HG03571 (cell line): ENCODE measurements at regions not wholly inside any gene's neighbourhood (a gene's known extent, or its start where the extent isn't known, plus 50 kb on each side); places are given as distances from the start of the nearest gene placed in this dataset.
"Not testable (repeated sequence)": the region's sequence is repeated elsewhere in the genome, so short reads cannot be mapped to it uniquely, and the experiment has no call there.

Source experiments
- ATAC-seq: cut with Tn5 transposase; IDR thresholded peaks from one replicate; pipeline ENCODE4 v1.9.1; 2021; ENCODE audit not compliant: unreplicated experiment

DNA sequence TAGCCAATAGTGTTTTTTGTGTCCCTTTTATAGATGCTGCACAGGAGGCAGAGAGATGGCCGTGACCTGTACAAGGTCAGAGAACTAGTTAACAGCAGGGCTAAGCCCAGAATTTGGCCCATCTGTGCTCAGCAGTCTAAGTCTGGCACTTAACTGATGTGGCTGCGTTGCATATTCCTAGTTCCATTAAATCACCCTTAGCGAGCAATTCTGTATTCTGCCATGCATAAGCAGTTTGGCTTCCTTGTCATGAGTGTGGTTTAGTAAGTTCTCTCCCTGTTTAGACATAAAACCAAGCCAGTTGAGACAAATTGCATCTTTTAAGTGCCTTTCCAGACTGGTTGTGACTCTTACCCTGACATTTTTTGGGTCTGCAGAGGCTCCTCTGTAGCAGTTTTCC is 230.6 kb upstream of the TENM4 start:
- ATAC-seq = no peak

DNA sequence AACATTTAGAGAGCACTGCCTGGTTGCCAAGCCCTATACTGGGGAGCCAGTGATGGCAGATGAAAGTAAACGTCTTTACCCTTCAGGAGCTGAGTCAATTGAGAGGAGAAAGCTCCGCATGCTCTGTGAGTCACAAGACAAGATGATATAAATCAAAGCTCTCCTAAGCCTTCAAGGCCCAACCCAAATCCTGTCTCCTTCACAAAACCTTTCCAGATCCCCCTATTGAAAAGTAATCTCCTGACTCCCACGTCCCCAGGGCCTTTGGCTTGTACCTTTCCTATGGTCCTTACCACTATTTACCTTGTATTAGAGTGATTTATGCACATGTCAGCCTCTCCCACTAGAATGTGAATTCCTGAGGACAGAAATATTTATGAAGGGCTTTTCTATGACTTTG is 230.1 kb upstream of the TENM4 start:
- ATAC-seq = no peak

DNA sequence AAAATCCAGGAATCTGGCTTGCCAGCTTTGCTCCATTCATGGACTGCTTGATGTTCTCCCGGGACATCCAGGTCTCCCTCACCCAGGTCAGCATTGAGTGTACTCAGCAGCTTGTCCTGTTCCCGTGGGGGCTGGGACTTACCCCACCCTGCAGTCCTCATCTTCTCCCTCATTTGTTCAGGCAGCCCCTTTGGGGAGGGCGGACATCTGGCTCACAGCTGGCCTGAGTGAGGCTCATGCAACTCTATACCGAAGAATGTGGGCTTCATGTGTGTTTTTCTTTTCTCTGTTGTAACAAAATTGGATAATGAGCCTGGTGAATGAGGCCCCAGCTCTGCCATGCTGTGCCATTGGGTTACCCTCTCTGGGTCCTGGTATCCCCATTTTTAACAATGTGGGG is 227.7 kb upstream of the TENM4 start:
- no peak for ATAC-seq

DNA sequence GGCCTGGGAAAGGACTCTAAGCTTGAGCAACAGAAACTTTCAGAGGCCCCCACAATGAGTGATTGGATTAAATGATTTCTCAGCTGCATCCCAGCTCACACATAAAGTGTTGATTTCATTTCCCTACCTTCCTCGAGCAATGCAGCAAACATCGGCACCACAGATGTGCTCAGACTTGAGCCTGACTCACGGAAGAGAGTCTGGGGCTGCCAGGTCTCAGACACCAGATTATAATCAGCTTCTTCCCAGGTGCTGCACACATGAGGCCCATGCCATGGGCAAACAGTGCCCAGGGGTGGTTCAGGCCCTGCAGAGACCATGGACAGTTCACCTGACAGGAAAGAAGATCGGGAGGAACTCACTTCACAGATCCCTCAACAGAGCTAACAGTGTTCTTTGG is 226.6 kb upstream of the TENM4 start:
- no peak for ATAC-seq

DNA sequence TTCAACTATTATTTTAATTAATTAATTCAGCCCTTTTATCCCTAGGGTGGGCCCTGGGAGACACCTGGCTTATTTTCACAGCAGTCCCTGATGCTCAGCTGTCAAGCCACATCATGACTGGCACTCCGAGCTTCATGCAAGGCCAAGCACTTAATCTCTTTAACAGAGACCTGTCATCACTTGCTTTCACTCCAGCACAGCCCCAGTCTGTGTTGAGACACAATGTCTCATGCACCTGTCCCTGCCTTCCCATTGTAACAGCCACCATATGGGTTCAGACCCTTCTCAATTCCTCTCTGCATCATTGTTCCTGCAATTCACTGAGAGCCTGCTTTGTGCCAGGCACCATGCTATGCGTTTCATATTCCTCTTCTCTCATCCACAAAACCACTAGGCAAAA is 222.2 kb upstream of the TENM4 start:
- no peak for ATAC-seq

DNA sequence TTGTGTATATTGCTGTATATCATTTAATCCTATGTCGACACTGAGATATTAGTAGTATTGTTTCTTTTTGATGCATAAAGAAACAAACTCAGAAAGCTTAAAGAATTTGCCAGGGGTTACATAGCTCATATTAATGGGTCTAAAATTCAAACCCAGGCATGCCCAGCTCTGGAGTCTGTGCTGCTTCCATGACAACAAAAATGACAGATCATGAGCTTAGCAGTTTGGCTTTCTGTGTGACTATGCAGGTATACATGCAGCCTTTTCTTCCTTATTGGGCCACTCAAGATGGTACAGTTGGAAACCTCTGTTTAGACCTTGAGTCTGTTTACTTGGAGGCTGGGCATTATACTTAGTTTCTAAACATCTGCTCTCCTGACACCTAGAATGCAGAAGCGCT is 220.5 kb upstream of the TENM4 start:
- ATAC-seq = no peak

DNA sequence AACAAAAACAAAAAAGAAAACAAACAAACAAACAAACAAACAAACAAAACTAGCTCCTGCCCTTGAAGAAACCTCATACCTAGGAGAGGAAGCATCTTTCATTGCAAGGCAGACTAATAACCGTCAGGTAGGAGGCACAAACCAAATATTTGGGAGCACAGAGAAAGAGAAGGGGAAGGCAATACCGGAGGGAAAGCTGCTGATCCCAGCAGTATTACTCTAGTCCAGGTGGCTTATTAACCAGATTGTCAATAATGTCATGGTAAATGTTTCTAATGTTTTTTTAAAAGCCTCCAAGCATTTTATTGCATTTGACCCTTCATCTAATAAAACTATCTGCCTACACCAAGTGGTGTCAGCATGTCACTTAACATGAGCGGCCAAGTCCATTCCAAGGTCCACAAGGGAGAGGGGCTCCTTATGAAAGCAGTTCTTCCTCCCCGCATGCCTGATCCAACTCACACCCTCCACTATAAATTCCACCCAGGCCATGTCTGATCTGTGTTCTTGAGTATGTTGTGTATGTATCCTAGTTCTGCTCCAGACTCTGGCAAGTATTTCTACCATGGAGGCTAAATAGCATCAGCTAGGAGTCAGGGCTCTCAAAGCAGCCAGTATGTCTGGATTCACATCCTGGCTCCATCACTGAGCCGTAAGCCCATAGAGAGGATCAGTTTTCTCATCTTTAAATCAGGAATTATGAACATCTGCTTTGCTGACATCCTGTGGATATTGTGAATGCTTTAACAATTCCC is 208.1 kb upstream of the TENM4 start:
- no peak for ATAC-seq

DNA sequence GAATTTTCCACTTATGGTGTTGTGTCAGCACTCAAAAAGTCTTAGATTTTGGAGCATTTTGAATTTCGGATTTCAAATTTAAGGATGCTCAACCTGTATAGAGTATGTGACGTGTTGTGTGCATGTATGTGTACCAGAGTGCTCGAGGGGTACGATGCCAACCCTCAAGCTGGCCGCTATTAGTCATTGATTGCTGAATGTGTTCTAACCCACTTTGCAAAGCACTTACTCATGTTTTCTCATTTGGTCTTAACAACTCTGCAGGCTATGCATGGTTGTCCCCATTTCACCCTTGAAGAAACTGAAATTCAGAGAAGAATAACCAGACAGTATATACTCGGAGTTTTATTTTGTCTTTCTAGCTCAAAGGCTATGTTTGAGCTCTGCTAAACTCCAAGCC is 196.4 kb upstream of the TENM4 start:
- ATAC-seq = no peak

DNA sequence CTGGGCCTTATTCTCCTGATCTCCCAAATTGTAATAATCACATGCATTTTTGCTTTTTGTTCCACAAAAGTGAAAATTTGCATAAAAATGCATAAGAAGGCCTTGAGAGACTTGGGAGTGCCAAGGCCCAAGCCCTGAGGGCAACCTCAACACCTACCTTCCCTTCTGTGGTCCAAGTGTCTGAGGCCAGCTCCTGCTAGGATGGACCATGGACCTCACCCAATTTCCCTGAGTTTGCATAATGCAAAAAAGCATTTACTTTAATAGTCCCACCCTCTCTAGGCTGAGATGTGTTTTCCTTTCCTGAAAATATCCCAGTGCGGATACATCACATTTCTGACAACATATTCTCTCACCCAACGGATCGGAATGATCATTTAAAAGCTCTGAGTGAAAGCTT is 194.1 kb upstream of the TENM4 start:
- ATAC-seq = no peak

DNA sequence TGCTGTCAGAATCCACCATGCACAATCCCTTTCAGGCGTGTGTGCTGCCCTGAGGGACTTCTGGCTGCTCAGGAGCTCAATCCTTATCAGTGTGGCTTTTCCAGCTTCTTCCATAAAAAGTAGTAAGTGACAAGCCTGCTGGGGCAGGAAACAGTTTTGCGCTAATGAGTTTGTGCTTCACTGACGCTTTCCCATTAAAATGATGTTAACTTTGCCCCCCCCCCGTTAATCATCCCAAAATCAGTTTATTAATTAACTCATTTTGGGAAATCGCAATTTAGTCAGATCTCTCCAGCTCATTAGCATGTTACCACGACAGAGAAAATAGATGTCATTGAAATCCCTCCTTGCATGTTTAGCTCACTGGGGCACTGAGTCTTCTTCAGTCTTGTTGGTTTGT is 186.5 kb upstream of the TENM4 start:
- no peak for ATAC-seq

DNA sequence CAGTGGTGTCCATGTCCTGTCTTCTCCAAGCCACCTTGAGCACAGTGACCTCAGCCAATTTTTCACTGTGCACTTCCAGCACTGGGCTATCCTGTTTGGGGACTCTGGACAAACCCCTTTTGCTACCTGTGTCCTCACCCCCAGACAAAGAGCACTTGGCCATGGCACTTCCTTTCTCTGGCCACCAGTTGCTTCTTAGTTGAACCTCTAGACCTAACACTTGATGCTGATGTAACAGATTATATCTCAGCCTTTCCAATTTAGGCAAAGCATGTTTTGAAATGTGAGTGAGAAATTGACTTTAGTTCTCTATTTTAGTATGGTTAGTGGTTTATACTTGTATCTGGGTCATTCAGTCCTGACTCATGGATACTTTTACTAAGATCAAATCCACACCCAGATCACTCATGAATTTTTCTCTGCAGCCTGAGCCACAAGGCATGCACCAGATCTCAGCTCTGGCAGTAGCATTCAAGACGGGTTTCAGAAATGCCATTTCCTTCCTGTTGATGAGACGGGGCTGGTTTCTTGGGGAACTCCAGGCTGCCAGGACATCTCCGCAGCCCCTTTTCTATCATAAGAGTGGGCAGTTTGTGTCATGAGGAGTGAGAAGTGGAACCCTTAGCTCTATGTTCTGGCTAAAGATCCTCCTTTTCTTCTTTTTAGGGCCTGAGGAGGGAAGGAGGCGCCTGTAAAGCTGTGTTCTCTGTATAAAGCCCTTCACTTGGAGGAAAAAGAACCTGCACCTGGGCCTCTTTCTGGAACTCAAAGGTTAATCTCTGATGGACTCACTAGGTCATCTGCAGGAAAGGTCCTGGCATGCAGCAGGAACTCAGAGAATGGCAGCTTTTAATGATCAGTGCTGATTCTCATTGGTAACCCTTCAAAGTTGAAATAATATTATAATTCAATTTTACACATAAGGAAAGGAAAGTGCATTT is 185.6 kb upstream of the TENM4 start:
- ATAC-seq = no peak

DNA sequence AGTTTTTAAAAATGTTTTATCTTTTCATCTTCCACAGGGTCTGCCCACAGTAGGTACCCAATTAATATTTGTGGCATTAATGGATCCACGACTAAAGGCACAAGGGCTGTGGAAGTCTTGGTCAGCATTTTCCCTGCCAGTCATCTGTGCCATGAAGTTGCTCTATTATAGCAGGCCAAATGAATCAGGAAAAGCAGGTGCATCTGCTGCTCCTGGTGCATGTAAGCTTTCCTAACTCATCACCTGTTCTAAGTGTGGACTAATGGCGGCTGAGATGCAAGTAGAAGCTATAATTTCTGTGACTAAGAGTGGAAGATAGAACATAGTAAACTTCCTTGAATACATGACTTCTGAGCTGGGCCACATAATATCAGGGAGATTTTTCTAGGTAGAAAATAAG is 182.5 kb upstream of the TENM4 start:
- no peak for ATAC-seq

DNA sequence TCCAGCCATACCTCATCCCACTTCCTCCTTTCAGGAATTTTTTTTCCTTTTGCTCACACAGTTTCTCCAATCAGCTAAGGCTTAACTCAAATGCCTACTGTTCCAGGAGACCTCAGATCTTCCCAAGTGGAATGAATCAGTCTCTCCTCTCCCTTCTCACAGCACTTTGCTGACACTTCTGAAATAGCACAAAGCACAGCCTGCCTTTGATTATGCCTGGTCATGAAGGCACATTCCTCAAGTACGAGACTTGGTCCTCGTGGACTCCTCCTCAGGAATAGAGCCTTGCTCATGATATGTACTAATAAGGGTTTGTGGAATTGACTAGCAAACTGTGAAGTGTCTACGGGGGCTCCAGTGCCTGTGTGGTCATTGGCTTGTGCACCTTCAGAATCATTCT is 176.7 kb upstream of the TENM4 start:
- ATAC-seq = no peak

DNA sequence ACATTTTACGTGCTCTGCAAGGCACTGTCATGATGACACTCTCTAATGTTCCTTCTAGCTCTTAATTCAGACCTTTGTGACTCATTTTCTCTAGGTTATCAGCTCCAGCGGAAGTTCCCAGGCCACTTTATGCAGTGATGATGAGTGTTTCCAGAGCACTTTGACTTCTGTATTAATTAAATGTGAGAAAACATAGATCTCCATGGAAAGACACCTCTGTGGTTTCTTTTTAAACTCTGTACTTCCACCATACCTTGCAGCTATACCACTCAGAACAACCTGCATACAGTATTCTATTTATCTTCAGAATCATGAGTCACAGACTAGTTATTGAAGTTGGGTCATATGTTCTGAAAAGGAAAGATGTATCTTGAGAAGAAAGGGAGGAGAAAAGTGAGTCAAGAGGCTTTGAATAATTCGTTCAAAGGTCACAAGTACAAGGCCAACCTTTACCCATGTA is 175.6 kb upstream of the TENM4 start:
- ATAC-seq = no peak

DNA sequence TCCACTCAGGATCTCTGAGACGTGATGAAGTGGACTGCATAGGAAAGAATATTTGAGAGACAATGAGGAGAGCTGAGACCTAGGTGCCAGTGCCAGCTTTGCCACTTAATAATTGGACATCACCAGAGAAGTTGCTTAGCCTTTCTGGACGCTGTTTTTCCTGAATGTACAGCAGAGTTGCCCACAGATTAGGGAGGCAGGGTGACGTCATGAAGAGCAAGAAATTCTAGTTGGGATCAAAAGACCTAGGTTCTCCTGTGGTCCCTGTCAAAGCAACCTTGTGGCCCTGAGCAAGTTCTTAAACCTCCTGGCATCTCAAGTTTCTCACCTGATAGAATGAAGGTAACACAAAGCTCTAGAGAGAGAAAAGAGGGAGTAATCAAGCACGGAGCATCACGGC is 174.6 kb upstream of the TENM4 start:
- ATAC-seq = no peak

DNA sequence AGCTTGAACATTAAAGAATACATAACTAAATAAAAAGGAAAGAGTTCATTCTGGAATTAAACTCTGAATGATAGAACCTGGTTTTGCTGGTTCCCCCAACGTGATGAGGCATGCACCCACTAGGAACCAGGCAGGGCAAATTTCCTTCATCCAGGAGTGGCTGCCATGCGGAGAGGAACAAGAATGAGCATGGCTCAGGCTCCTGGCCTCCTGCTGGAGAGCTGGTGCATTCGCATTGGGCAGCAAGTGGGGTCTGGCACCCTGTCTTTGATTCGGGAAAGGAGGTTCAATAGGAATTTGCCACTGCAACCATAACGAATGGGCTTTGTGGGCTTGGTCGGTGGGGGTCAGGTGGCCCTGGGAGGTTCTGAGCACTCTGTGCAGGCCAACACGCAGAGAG is 169.8 kb upstream of the TENM4 start:
- no peak for ATAC-seq

DNA sequence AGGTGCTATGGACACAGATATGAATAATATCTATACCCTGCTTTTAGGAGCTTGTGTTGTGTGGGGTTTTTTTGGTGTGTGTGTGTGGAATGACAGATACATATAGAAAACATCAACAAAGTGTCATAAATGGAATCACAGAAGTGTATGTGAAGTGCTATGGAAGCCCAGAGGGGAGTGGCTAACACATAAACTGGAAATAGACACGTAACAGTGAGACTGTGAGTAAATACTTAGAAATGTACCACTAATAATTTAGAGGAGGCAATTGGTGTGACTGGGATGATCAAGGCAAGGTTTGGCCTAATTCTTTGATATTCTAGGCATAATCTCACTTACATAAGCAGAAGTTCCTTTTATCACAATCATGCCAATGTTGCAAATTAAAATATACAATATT is 169.3 kb upstream of the TENM4 start:
- no peak for ATAC-seq

DNA sequence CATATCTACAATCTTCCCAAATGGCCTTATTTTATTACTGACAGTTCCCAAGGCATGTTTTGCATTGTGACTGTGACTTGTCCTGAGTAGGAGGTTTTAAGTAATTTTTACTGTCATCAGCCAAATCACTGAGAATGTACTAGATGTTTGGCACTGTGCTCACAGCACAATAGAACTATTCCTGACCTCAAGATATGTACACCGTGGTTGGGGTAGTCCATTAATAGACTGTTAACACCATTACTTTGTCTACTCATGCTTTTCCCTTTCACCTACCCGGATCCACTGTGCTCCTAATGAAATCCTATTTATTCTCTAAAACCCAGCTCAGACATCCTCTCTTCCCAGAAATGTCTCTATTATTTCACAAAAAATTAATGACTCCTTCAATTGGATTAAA is 168.7 kb upstream of the TENM4 start:
- ATAC-seq = no peak

DNA sequence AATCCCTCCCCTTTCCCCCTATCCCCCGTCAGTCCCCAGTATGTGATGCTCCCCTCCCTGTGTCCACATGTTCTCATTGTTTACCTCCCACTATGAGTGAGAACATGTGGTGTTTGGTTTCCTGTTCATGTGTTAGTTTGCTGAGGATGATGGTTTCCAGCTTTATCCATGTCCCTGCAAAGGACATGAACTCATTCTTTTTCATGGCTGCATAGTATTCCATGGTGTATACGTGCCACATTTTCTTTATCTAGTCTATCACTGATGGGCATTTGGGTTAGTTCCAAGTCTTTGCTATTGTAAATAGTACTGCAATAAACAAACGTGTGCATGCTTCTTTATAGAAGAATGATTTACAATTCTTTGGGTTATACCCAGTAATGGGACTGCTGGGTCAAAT is 165.6 kb upstream of the TENM4 start:
- not testable (repeated sequence) for ATAC-seq

DNA sequence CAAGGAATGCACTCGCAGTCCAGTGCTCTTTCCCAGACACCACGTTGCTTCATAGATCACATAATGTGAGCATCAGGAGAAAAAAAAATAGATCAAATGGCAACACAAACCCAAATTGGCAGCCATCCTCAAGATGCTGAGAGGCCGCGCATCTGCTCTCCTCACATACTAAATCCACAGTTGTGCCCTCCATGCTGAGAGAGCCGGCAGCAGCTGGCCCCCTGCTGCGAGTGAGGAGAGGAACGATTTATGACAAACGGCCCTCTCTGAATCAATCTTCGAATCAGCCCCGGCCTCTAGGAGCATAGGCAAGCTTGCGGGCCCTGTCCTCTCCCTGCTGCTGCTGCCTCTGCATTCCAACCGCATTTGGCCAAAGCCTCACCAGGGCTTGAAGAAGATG is 159.9 kb upstream of the TENM4 start:
- no peak for ATAC-seq

DNA sequence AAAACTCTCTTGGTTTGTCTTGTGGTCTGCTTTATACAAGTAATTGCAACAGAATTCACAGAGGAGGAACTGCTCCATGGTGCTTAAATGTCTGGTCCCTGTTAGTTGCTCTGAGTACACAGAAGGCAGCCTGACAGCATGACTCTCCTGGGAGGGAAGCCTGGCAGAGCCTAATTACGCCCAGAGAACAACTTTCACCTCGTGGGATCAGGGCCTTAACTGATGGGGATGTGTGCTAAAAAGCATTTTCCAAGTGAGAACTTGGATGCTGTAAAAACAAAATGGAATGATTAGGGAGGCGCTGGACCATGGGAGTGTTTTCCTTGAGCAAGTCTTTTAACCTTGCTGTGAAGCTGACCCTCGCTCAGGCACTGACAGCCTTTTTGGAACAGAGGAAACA is 154.0 kb upstream of the TENM4 start:
- no peak for ATAC-seq

DNA sequence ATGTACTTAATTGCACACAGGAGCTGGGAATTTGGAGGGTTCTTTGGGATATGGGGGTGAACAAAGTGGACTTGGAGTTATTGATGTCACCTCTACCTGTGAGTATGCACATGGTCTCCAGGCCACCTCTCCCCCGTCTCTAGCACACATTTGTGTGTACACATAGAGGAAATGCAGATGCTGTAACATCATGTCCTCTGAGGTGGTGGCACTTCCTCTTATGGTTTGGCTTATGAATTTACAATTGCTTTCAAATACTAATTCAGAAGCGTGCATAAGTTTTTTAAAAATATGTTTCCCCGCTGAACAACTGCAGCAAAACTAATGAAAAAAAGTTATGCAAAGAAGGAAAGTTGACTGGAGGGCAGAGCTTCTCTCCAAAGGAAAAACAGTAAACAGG is 152.0 kb upstream of the TENM4 start:
- ATAC-seq = no peak
